SKM-1 (cell line): ENCODE measurements at regions not wholly inside any gene's neighbourhood (a gene's known extent, or its start where the extent isn't known, plus 50 kb on each side); places are given as distances from the start of the nearest gene placed in this dataset.

Experiments used
- DNase-seq: peaks from one replicate; lab custom pipeline; 2025; ENCODE audit not compliant: unreplicated experiment; lab: John Stamatoyannopoulos, UW

DNA sequence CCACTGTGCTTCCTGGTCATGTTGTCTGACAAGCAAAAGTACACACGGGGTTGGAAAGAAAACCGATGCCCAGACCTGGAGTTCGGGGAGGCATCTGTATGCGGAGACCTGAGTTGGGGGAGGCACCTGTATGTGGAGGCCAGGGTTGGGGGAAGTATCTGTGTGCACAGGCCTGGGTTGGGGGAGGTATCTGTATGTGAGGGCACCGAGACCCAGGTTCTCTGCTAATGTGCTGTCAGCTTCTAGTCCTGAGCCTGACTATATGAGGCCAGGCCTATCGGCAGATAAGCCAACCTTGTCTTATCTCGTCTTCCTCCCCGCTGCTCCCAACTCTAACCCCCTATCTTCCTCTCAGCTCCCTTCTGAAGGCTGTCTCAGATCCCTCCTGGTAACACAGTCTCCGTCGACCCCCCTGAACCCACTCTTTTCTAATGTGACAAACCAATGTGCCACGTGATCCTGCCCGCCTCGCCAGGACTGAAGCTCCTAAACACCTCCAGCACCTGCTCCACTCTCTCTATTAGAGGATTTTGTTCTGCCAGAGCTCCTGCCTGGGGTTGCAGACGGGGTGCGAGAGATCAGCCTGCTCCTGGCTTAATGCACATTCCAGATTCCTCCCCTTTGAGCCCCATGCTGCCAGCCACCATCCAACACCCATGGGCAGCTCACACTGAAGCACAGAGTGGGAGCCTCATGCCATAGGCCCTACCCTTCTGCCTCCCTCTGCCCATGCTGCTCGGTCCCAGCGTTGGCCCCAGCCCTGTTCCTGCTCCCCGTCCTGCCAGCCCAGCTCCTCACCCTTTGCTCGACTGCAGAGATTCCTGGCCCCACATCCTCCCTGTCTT, 188.4 kb downstream of the SH3BP4 start:
- DNase-seq: no peak

DNA sequence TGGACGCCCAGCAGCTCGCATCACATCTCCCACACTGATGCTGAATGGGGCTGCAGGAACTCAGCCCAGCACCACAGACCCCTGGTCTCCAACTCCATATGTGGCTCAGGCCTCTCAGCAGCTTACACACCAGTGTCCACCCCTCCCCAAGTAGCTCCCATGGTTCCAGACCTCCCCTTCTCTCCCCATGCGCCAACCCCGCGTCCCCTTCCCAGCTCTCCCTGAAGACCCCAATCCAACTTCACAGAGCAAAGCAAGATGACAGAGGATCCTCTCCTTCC, 188.9 kb downstream of the SH3BP4 start:
- DNase-seq: no peak

DNA sequence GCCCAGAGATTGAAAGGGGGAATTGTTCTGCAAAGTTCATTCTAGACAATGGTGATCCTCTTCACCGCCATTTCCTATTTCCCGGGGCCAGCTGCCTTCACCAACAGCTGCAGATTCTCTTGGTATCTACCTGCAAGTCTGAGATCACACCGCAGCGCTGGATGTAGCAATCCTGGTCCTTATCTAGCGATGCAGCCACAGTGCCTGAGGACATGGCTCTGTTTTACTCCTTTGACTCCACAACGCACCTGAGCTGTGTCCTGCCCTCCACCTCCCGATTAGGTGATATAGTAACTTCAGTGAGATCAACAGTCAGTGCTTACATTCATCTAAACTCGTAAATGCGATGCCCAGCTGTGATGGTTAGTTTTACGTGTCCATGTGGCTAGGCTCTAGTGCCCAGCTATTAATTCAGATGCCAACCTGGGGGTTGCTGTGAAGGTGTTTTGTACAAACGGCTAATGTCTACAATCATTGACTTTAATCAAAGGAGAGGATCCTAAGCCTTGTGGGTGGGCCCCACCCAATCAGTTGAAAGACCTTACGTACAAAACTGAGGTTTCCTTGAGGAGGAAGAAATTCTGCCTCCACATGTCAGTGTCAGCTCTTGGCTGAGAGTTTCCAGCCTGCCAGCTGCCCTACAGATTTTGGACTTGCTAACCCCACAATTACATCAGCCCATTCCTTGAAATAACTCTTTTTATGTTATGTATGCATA, 189.8 kb downstream of the SH3BP4 start:
- no peak for DNase-seq

DNA sequence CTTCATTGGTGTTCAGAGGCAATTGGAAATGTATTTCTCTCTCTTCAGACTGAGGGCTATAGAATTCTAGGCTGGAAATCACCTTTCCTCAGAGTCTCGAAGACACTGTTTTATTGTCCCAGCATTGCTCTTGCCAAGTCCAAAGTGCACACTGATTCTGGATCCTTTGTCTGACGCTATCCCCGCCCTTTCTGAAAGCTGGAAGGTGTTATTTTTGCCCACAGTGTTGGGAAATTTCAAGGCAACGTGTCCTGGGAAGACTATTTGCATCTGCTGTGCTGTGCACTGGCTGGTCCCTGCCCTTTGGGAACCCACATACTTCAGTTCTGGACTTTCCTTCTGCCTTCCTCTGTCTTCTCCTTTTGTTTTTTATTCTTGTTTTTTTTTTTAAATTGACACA, 190.8 kb downstream of the SH3BP4 start:
- DNase-seq: no peak

DNA sequence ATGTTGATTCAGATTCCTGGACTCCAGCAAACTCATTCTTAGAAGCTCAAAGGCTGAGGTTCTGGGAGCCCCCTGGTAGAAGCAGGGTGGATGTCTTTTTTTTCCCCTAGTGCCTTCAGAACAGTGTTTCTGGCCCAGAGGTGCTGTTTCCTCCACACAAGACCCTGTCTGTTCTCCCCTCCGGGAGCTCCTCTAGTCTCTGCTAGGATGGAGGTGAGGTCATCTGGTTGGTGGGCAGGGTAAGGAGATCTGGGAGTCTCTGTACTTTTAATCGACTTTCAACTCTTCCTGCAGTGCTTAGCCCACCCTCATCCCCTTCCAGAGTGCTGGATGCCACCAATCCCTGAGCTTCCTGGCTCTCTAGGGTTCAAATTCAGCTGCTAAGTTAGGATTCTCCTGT, 192.0 kb downstream of the SH3BP4 start:
- DNase-seq: no peak

DNA sequence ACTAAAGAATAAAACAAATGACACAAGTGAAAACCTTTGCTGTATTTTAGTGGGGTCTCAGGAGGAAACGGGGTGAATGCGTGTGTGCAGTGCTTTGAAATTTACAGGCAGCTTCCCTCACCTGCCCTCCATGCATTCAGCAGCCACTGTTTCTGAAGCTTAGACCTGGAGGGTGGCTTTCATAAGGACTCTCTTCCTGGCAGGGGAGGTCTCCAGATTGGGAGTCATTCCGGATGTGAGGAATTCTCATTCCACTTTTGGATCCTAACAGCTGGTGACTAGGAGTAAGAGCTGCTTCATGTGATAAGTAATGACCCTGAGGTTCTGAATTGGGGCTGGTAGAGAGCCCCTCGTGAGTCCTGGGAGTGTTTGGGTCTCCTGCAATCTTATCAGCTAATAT, 192.5 kb downstream of the SH3BP4 start:
- DNase-seq: no peak

DNA sequence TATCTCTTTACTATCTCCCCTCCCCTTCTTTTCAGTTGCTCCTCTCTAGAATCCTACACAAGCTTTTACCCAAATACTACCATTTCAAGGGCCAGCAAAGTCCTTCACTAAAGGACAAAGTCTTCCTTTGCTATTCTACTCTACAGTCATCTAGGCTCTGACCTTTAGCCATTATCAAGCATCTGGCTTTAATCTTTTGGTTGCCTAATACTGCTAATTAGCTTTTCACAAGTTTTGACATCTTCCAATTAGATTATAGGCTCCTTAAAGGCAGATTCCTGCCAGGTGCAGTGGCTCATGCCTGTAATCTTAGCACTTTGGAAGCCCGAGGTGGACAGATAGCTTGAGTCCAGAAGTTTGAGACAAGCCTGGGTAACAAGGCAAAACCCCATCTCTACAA, 194.4 kb downstream of the SH3BP4 start:
- DNase-seq: no peak

DNA sequence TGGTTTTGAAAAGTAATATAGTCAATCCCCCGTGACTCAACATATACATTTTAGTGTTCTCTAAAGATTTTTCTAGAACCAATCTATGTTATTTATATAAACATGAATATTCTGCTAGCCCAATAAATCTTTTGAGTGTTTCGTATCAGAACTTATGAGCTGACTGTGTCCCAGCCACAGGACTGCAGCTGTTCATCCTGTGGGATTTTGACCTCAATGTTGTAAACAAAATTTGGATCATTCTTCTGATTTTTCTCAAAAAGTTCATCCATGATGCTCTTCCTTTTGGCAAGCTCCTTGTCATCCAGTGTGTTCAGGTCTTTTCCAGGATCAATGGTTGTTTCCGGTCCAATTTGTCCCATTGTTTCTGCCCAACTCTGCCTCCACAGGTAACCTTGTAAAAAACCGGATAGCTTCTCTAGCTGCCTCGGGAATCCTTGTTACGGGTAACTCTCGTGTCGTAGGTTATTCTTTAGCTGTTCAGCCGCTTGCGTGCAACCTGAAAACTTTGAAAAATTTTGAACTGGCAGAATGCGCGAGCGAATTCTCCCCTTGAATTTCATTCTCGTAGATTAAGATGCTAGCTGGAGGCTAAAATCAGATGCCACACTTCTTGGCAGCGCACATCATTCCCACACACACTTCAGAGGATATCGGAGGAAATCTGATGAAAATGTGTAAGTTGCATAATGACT, 195.2 kb downstream of the SH3BP4 start:
- DNase-seq: no peak

DNA sequence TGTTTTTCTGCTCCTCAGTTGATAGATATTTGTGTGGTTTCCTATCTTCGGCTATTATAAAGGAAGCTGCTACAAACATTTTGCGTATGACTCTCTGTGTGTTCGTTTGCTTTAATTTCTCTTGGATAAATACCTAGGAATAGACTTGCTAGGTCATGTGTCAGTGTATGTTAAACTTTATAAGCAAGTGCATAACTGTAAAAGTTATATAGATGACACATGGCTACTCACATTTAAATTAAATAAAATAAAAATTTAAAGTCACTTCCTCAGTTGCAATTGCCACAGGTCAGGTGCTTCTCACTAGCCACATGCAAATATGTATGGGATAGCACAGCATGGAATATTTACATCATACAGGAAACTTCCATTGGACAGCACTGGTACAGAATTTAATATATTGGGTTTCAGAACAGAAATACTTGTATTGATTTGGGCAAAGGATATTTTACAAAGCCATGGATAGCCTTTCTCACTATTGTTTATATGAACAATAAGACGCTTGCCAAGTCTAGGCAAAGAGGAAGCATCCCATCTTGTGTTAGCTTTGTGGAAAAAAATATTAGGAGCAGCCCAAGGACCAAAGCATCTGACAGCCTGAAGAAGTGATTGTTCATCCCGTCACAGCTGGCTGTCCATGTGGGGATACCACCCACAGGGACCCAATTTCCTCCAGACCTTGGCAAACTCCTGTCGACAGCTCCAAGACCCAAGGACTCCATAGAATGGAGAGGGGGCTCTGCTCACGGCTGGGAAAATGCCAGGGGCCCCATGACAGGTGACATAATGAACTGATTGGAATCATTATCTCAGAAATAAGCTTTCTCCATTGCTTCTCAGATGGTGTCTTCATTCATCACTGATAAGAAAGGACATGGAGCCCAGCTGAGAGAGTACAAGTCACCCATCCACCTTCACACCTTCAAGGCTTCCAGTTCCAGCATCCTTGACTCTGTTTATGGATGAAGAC, 196.7 kb downstream of the SH3BP4 start:
- no peak for DNase-seq

DNA sequence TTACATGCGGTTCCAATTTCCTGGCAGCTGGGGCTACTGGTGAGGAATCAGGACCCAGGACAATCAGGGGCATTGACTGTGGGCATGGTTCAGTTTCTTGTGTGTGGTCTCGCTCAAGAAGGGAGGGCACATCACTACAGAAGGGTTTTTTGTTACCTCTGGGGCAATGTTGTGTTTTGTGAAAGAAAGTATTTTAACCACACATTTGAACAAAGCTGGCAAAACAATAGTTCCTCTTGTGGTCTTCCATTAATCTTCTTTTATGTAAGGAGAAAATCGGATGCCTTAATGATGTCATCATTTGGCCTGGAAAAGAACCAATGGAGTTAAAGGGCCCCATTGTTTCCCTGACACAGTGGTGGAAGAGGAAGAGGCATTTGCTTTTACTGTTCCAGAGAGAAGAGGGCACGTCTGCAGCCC, 197.4 kb downstream of the SH3BP4 start:
- no peak for DNase-seq

DNA sequence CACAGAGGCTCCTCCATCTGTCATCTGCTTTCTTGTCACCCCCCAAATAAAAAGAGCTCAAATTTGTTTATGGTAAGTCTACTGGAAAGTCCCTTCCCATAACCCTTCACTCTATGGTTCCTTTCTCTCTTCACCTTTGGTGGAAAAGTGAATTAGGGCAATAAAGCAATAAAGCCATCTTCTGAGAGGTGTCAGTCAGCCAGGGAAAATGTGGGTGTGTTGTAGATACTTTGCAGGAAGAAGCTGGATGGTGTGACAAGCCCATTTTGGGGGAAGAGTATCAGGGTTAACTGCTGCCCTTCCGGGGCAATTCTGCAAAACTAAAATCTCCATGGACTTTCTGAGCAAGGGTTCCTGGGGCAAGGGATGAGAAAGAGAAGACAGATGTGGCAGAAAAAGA, 197.9 kb downstream of the SH3BP4 start:
- DNase-seq: no peak

DNA sequence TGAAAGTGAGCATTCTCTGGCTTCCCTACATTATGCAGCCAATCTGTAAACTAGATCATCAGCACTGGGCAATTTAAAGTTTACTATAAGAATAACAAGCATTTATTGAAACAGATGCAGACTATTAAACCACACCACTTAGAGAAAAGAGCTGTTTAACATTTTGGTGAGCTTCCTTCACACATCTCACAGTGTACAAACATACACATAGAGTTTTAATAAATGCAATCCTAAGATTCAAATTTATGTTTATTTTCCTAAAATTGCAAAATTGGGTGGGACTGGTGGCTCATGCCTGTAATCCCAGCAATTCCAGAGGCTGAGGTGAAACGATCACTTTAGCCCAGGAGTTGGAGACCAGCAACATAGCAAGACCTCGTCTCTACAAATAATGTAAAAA, 199.3 kb downstream of the SH3BP4 start:
- DNase-seq: no peak

DNA sequence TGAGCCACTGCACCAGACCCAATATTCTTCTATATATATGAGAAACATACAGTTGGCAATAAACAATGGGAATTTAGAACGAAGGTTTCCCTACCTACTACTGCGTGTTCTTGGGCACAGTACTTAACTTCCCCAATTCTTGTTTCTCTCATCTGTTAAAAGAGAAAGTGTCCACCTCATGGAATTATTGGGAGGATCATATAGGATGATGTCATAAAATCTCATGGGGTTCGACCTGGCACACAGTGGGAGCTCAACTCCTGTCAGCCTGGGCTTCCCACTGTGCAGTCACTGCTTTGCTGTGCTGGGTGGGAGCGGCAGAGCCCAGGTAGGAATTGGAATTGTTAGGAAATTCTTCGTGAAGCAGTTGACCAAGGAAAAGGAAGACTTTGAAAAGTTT, 203.3 kb downstream of the SH3BP4 start:
- DNase-seq: no peak

DNA sequence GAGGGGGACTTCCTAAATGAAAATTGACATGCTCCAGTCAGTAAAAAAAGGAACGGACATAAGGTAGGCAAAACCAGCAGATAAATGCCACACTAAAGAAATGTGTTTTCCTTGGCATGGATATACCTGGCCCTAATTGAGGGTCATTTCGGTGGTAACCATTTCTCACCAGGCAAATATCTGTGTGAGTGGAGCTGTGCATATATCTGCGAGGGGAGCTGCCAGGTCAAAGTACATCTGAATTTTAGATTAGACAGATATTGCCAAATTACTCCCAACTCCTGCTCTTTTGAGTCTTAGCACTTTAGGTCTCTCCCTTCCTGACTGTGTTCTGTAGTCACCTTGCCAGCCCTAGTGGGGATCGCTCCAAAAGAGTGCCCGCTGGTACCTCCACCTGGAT, 204.2 kb downstream of the SH3BP4 start:
- no peak for DNase-seq

DNA sequence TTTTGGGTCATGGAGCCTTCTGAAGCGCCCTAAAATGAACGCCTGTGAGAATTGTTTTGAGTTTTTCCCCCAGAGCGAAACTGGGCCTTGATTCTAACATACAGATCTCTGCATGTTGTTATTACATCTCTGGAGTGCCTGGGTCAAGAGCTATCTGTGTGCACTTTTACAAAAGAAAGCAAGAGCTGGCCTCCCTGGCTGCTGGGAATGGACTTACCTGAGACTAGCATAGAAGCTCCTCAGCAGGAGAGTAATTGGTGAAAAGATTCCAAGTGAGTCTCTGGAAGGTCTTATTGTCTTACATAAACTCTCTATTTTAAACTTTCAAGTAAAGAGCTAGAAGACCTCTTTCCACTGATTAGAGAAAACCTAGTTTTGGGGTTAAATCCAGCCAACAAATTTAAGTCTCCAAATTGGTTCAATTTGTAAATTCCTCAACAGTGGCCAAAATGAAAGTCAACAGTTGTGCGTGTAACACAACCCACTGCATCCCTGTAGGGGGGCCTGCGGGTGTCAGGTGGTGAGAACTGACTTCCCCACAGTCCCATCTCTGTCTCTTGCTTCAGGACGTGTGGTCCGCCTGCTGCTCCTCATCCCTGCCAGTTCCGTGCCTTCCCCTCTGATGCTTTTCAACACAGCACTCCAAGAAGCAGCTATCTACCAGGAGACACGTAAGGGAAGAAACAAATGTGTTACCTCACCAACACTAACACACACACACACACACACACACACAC, 206.1 kb downstream of the SH3BP4 start:
- DNase-seq: no peak

DNA sequence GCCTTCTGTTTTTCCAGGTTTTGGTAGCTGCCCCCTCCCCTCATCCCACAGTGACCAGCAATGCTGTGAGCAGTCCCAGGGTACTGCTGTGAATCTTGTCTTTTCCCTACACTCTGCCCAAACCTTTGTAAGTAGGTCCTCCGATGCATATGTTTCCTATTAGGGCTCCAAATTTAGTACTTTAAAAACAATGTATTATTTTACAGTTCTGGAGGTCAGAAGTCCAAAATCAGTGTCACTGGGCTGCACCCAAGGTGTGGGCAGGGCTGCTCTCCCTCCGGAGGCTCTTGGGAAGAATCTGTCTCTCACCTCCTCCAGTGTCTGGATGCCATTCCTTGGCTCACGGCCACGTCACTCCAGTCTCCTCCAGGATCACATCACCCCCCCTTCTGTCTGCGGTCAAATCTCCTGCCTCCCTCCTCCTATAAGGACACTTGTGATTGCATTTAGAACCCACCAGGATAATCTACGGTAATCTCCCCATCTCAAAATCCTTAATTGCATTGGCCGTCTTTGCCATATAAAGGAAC, 208.5 kb downstream of the SH3BP4 start:
- DNase-seq: no peak

DNA sequence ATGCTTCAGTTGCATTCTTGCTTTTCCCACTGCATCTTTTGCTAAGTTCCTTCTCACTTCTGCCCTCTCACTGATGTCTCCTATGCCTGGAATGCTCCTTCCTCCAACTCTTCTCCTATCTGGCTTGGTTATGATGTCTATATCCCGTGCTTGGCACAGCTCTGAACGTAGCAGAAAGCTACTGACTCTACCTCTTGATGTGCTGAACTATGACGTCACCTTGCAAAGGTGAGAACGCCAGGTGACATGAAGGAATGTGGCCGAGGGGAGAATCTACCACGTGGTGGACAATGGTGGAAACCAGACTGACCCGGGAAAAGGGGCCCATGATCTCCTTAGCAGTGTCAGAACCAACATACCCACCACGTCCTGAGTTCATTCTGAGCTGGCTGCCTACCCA, 209.7 kb downstream of the SH3BP4 start:
- no peak for DNase-seq

DNA sequence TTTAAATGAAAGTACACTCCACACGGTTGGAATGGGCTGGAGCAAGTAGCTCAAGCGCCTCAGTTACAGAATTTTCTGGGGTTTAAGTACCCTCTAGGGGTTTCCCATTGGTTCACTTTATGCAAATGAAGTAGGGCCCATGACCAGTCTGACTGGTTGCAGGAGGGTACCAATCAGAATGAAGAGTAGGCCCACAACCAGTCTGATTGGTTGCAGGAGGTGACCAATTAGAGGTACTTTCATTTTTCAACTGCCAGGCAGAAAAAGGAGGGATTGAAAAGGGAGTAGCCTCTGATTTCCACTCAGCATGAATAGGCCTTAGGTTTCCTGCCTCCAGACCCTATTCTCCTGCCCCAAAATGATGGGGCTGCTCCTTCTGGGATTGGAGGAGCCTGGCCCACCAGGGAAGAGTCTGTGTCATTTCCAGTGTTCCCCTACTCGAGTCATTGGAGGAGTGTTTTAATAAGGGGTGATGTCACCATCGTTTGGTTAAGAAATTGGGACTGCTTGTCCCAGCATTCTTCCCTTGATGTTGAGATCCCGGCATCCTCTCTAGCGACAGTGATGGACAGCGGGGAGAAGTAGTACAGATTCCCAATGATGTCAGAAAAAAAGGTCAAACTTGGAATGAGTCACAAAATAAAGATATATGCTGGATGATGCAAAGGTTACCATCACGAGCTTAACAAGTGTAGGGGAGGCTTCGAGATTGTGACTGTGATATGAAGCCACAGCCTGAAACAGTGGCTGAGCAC, 210.4 kb downstream of the SH3BP4 start:
- no peak for DNase-seq

DNA sequence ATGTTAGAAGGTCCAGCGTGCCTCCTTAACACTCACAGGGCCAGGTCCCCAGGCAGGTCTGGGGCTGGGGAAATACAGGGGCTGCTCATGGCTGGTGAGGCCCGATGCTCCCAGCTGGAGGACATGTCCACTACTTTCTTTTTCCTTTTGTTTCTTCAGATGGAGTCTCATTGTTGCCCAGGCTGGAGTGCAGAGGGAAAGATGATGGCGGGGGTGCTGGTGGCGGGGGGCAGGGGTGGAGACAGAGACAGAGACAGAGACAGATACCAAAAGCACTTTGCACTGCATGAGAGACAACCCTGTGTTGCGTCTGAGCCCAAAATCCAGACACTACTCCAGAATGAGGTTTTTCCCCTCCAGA, 211.0 kb downstream of the SH3BP4 start:
- no peak for DNase-seq

DNA sequence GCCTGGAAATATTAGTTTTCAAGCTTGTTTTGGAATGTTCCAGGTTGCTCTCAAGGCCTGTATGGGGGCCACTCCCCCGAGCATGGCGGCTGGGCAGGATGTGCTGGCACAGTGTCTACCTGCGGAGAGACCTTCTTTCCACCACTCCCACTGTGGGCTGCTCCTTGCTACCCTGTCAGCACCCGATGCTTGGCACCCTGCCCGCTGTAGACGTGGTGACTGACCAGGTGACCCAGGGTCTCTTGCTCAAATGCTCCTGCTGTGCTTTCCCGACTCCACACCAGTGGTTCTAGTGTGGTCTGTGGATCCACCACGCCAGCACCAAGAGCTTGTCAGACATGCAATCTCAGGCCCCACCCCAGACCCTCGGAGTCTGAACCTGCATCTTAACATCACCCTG, 213.3 kb downstream of the SH3BP4 start:
- no peak for DNase-seq
